Keratinocyte (primary cell): ENCODE measurements at regions not wholly inside any gene's neighbourhood (a gene's known extent, or its start where the extent isn't known, plus 50 kb on each side); places are given as distances from the start of the nearest gene placed in this dataset.

Experiments
- DNase-seq: peaks from one replicate; pipeline ENCODE4 v3.0.0-alpha.2; 2011; ENCODE audit warnings: low read depth, missing footprints, low spot score
- FAIRE-seq: peaks from 2 replicates; lab custom pipeline; 2011; peaks lifted over from hg19 to GRCh38; lab: Jason Lieb, UNC
- H2AFZ ChIP-seq: 2 replicates; pipeline ENCODE4 v1.6.0; 2012; ENCODE audit warnings: low read length, control low read depth, inconsistent platforms; ENCODE audit not compliant: control insufficient read depth
- H3K27ac ChIP-seq: 2 replicates; pipeline ENCODE4 v1.5.1; 2011; ENCODE audit warnings: low read length; ENCODE audit not compliant: control insufficient read depth, insufficient read depth
- H3K27me3 ChIP-seq: 3 replicates; pipeline ENCODE4 v1.6.0; 2011; ENCODE audit warnings: low read length; ENCODE audit not compliant: control insufficient read depth, insufficient read depth; ENCODE audit errors: extremely low read depth
- H3K36me3 ChIP-seq, 2 experiments: 2 replicates in 1 of 2; 3 replicates in 1 of 2; pipeline ENCODE4 v1.5.1; 2011; ENCODE audit warnings: low read length in 2 of 2, mild to moderate bottlenecking in 1 of 2; ENCODE audit not compliant: control insufficient read depth in 2 of 2, insufficient read depth in 2 of 2; ENCODE audit errors: extremely low read depth in 1 of 2
- H3K4me1 ChIP-seq: 3 replicates; pipeline ENCODE4 v1.5.1; 2011; ENCODE audit warnings: low read length; ENCODE audit not compliant: control insufficient read depth, insufficient read depth; ENCODE audit errors: extremely low read depth
- H3K4me2 ChIP-seq: 3 replicates; pipeline ENCODE4 v1.6.0; 2011; ENCODE audit warnings: low read depth, low read length; ENCODE audit not compliant: control insufficient read depth, insufficient read depth; ENCODE audit errors: extremely low read depth
- H3K4me3 ChIP-seq, 3 experiments: fragments of 200-600 bp in 1 of 3; sonication (generic) in 1 of 3; 2 replicates in 2 of 3; 3 replicates in 1 of 3; pipeline ENCODE4 v1.5.1; 2011 to 2016; ENCODE audit warnings: low read length in 3 of 3, mild to moderate bottlenecking in 3 of 3, control low read depth in 2 of 3, inconsistent platforms in 1 of 3, low read depth in 1 of 3, mixed read lengths in 1 of 3, mixed run types in 1 of 3, moderate library complexity in 1 of 3; ENCODE audit not compliant: control insufficient read depth in 2 of 3, insufficient read depth in 2 of 3; ENCODE audit errors: extremely low read depth in 1 of 3
- H3K79me2 ChIP-seq: 2 replicates; pipeline ENCODE4 v1.6.0; 2012; ENCODE audit warnings: low read length; ENCODE audit not compliant: control insufficient read depth, insufficient read depth
- H3K9ac ChIP-seq: 3 replicates; pipeline ENCODE4 v1.6.0; 2011; ENCODE audit warnings: low read length; ENCODE audit not compliant: control insufficient read depth, insufficient read depth; ENCODE audit errors: extremely low read depth
- H3K9me1 ChIP-seq: 3 replicates; pipeline ENCODE4 v1.6.0; 2011; ENCODE audit warnings: low read length; ENCODE audit not compliant: control insufficient read depth, insufficient read depth; ENCODE audit errors: extremely low read depth
- H3K9me3 ChIP-seq: 2 replicates; pipeline ENCODE4 v1.5.1; 2012; ENCODE audit warnings: low read depth, low read length; ENCODE audit not compliant: control insufficient read depth
- H4K20me1 ChIP-seq: 3 replicates; pipeline ENCODE4 v1.6.0; 2011; ENCODE audit warnings: low read length; ENCODE audit not compliant: control insufficient read depth, insufficient read depth; ENCODE audit errors: extremely low read depth
- EZH2 ChIP-seq: IDR thresholded peaks from one replicate; pipeline ENCODE4 v1.6.1; 2012; ENCODE audit warnings: inconsistent platforms, mild to moderate bottlenecking, low read length, moderate library complexity
- dilution Hi-C: fragments of 300-500 bp; cut with MboI; formaldehyde crosslinking; loops from one replicate; pipeline ENCODE4 v1.7.0; 2020; ENCODE audit warnings: low sequenced_read_pairs; ENCODE audit not compliant: extremely low pct_ligation_motif_present
- TF ChIP-seq, protein P1 (sequence below), 3 experiments: IDR thresholded peaks in 1 of 3; conservative IDR thresholded peaks in 1 of 3; optimal IDR thresholded peaks in 1 of 3; 2 replicates in 2 of 3; 3 replicates in 1 of 3; pipeline versions ENCODE3 to v1.5.1; 2011; ENCODE audit warnings: low read length in 3 of 3, mild to moderate bottlenecking in 3 of 3, moderate library complexity in 2 of 3, control low read depth in 1 of 3, inconsistent platforms in 1 of 3; ENCODE audit not compliant: insufficient read depth in 2 of 3; ENCODE audit errors: extremely low read depth in 1 of 3

DNA sequence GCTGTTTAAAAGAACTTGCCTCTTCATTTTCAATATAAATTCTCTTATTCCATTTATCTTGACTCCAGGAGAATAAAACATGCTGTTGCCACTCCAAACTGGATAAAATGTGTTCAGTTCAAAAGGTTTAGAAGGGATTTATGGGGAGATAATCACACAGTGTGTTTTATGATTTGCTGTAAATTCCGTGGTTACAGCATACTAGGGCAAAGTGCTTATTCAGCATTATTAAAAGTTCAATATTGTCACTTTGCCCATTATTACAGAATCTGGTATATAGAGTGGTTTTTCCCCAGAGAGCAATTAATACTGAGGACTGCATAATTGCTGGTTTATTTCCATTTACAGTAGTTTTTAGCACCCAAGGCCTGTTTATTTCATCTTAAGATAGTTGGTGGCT lies 780.9 kb upstream of the RAG2 start:
- Histone ChIP-seq H2AFZ (no peak overlapping the region), H3K4me1 (no peaks in the 10 kb centered on the region), H3K36me3 (no peaks in the 10 kb centered on the region), H3K9ac (no peak overlapping the region), H3K4me3 (no peak overlapping the region), H3K79me2 (no peaks in the 10 kb centered on the region), H4K20me1 (no peaks in the 10 kb centered on the region), H3K9me1 (no peaks in the 10 kb centered on the region), H3K9me3 (no peaks in the 10 kb centered on the region), H3K27ac (no peak overlapping the region), H3K4me2 (no peak overlapping the region), H3K27me3 (no peaks in the 10 kb centered on the region)
- TF ChIP-seq, protein P1, sequence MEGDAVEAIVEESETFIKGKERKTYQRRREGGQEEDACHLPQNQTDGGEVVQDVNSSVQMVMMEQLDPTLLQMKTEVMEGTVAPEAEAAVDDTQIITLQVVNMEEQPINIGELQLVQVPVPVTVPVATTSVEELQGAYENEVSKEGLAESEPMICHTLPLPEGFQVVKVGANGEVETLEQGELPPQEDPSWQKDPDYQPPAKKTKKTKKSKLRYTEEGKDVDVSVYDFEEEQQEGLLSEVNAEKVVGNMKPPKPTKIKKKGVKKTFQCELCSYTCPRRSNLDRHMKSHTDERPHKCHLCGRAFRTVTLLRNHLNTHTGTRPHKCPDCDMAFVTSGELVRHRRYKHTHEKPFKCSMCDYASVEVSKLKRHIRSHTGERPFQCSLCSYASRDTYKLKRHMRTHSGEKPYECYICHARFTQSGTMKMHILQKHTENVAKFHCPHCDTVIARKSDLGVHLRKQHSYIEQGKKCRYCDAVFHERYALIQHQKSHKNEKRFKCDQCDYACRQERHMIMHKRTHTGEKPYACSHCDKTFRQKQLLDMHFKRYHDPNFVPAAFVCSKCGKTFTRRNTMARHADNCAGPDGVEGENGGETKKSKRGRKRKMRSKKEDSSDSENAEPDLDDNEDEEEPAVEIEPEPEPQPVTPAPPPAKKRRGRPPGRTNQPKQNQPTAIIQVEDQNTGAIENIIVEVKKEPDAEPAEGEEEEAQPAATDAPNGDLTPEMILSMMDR (optimal IDR thresholded peaks at IDR 0.05 in 1 of 3, IDR thresholded peaks at IDR 0.05 in 1 of 3, conservative IDR thresholded peaks at IDR 0.05 in 1 of 3; ENCODE audit: extremely low read depth in 1 of 3, insufficient read depth in 2 of 3, low read length in 3 of 3) = no peak
- no peak for TF ChIP-seq EZH2
- FAIRE-seq (no peak), DNase-seq (no peak)
- dilution Hi-C loops = no loop called here

DNA sequence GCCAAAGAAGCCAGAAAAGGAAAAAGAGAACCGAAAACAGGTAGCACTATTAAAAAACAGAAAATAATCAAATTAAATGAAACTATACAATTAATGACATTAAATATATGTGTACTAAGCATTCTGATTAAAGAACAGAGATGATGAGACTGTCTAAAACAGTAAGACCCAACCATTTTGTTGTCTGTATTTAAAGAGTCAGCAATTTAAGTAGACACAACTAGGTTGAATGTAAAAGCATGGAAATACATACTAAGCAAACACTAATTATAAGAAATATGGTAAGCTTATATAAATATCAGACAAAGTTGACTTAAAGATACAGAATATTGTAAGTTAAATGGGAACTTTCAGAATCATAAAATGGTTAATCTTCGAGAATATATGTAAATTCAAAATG lies 774.6 kb upstream of the RAG2 start:
- FAIRE-seq = no peak
- Histone ChIP-seq H3K4me3 (no peak overlapping the region), H3K4me2 (no peak overlapping the region), H4K20me1 (no peaks in the 10 kb centered on the region), H2AFZ (no peak overlapping the region), H3K36me3 (no peaks in the 10 kb centered on the region), H3K27me3 (no peaks in the 10 kb centered on the region), H3K9ac (no peak overlapping the region), H3K27ac (no peak overlapping the region), H3K4me1 (no peaks in the 10 kb centered on the region), H3K79me2 (no peaks in the 10 kb centered on the region), H3K9me3 (no peaks in the 10 kb centered on the region), H3K9me1 (no peaks in the 10 kb centered on the region)
- TF ChIP-seq, protein P1 (optimal IDR thresholded peaks at IDR 0.05 in 1 of 3, IDR thresholded peaks at IDR 0.05 in 1 of 3, conservative IDR thresholded peaks at IDR 0.05 in 1 of 3; ENCODE audit: extremely low read depth in 1 of 3, insufficient read depth in 2 of 3, low read length in 3 of 3) = no peak
- no peak for TF ChIP-seq EZH2
- dilution Hi-C loops = no loop called here
- no peak for DNase-seq
